ENCODE measurements at regions not wholly inside any gene's neighbourhood (a gene's known extent, or its start where the extent isn't known, plus 50 kb on each side); places are given as distances from the start of the nearest gene placed in this dataset.
"Not testable (repeated sequence)": the region's sequence is repeated elsewhere in the genome, so short reads cannot be mapped to it uniquely, and the experiment has no call there.

DNA sequence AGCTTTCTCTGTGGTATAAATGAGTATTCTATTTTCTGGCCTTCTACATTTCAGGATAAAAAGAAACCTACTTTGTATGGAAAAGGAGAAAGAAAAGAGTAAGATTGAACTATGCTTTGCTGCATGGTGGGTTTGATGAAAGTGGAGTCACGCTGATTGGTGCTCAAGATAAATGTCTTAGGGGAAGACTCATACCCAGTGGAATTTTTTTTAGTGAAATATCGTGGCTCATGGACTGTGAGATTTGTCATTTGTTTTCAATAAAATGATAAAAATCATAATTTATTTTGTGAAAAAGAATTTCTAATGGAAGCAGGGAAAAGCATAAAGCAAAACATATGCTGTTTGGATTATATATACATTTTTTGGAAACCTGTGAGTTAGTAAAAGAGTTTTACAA is 292.5 kb downstream of the ZPLD1 start:
- intact Hi-C loops (cut with DNase I), result no loop called here
- no peak for FAIRE-seq
- H3K27ac ChIP-seq (ENCODE audit: low read depth in 2 of 2, low read length in 2 of 2), result no peak overlapping the region
- H3K36me3 ChIP-seq (ENCODE audit: control insufficient read depth in 2 of 3, insufficient read depth in 3 of 3, low read length in 3 of 3), result no peaks in the 10 kb centered on the region
- H3K9ac ChIP-seq (ENCODE audit: low read length in 3 of 3), result no peak overlapping the region
- H3K4me3 ChIP-seq (ENCODE audit: low read length in 3 of 3), result no peak overlapping the region
- no peaks in the 10 kb centered on the region for H3K9me3 ChIP-seq (ENCODE audit: control insufficient read depth in 2 of 3, insufficient read depth in 1 of 3, low read length in 3 of 3)
- TF ChIP-seq, protein P1, sequence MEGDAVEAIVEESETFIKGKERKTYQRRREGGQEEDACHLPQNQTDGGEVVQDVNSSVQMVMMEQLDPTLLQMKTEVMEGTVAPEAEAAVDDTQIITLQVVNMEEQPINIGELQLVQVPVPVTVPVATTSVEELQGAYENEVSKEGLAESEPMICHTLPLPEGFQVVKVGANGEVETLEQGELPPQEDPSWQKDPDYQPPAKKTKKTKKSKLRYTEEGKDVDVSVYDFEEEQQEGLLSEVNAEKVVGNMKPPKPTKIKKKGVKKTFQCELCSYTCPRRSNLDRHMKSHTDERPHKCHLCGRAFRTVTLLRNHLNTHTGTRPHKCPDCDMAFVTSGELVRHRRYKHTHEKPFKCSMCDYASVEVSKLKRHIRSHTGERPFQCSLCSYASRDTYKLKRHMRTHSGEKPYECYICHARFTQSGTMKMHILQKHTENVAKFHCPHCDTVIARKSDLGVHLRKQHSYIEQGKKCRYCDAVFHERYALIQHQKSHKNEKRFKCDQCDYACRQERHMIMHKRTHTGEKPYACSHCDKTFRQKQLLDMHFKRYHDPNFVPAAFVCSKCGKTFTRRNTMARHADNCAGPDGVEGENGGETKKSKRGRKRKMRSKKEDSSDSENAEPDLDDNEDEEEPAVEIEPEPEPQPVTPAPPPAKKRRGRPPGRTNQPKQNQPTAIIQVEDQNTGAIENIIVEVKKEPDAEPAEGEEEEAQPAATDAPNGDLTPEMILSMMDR (IDR thresholded peaks at IDR 0.05; ENCODE audit: borderline replicate concordance, extremely low read depth, insufficient read depth), result no peak
- DNase-seq, result no peak
- H3K27me3 ChIP-seq (ENCODE audit: control insufficient read depth, insufficient read depth, low read length), result no peaks in the 10 kb centered on the region
- H3K4me1 ChIP-seq (ENCODE audit: control insufficient read depth in 2 of 3, insufficient read depth in 2 of 3, low read depth in 1 of 3, low read length in 3 of 3), result no peaks in the 10 kb centered on the region

DNA sequence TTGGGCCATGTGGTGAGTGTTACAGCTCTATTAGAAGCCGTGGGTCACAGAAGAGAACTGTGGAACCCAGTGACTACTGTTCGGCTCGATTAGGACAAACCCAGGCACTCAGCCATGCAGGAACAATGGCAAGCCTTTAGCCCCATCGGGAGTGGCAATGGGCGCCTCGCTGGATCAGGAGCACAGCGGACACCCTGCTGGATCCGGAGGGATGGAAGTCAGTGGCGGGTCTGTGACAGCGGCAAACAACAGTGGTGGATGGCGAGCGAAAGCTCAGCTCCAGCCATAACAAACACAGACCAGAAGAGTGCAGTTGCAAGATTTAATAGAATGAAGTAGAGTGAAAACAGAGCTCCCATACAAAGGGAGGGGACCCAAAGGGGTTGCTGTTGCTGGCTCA is 297.8 kb downstream of the ZPLD1 start:
- not testable (repeated sequence) for FAIRE-seq

DNA sequence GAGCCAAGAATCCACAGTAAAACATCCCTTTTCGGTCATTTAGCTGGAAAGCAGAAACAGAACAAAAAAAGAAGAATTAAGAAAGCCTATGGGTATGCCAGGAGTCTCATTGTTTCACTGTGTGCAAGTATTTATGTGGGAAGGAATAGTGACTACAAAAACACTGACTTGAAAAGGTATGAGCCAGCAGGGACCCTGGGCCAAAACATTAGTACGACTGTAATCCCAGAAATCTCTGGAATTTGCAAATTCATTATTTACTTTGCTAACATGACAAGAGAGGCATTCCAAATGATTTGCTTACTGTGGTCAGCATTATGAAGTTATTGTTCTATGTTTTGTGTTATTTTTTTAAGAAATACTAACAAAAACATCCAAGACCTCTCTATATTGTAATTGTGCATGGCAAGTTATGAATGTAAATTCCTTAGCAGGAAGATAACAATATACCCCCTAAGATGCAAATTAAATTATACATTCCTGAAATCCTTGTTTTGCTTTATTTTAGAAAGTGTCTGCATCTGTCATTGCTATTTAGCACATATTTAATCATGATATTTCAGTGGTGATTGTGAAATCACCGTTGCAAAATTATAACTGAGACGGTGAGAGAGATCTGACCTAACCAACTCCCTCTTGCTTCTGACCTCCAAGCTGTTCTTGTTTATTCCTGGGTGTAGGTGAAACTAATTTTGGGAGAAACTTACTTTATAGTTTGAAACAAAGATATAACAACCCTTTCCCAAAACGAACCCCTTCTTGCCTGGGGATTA is 299.2 kb downstream of the ZPLD1 start:
- FAIRE-seq, result no peak
- intact Hi-C loops (cut with DNase I), result no loop called here

More for the DNA sequence above, 297.8 kb downstream of the ZPLD1 start:
- H3K36me3 ChIP-seq (ENCODE audit: control insufficient read depth in 2 of 3, insufficient read depth in 3 of 3, low read length in 3 of 3); H3K27me3 ChIP-seq (ENCODE audit: control insufficient read depth, insufficient read depth, low read length); H3K9me3 ChIP-seq (ENCODE audit: control insufficient read depth in 2 of 3, insufficient read depth in 1 of 3, low read length in 3 of 3); H3K4me1 ChIP-seq (ENCODE audit: control insufficient read depth in 2 of 3, insufficient read depth in 2 of 3, low read depth in 1 of 3, low read length in 3 of 3); intact Hi-C loops (cut with DNase I); H3K4me3 ChIP-seq (ENCODE audit: low read length in 3 of 3); H3K27ac ChIP-seq (ENCODE audit: low read depth in 2 of 2, low read length in 2 of 2); DNase-seq; H3K9ac ChIP-seq (ENCODE audit: low read length in 3 of 3): not testable (repeated sequence)

DNA sequence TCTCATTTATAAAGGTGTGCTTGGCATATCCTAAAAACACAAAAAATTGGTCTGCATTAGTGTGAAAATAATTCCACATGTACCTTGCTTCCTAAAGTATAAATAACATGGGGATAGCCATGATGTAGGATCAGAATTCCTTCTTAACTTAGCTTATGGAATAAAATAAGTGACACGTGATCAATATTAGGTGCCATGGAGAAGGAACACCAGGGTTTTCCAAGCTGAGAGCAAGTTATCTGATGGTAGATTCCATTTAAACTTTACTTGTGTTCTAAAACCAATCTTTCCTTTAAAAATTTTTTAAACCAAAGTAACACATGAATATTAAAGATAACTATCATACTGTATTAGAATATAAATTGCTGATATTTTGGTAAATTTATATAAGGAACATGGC is 300.5 kb downstream of the ZPLD1 start:
- H3K4me3 ChIP-seq (ENCODE audit: low read length in 3 of 3), result no peak overlapping the region
- FAIRE-seq, result no peak
- DNase-seq, result no peak
- intact Hi-C loops (cut with DNase I), result no loop called here
- H3K36me3 ChIP-seq (ENCODE audit: control insufficient read depth in 2 of 3, insufficient read depth in 3 of 3, low read length in 3 of 3), result no peaks in the 10 kb centered on the region
- H3K27ac ChIP-seq (ENCODE audit: low read depth in 2 of 2, low read length in 2 of 2), result no peak overlapping the region
- H3K9ac ChIP-seq (ENCODE audit: low read length in 3 of 3), result no peak overlapping the region
- H3K9me3 ChIP-seq (ENCODE audit: control insufficient read depth in 2 of 3, insufficient read depth in 1 of 3, low read length in 3 of 3), result no peaks in the 10 kb centered on the region
- no peaks in the 10 kb centered on the region for H3K4me1 ChIP-seq (ENCODE audit: control insufficient read depth in 2 of 3, insufficient read depth in 2 of 3, low read depth in 1 of 3, low read length in 3 of 3)
- TF ChIP-seq, protein P1 (IDR thresholded peaks at IDR 0.05; ENCODE audit: borderline replicate concordance, extremely low read depth, insufficient read depth), result no peak
- no peaks in the 10 kb centered on the region for H3K27me3 ChIP-seq (ENCODE audit: control insufficient read depth, insufficient read depth, low read length)

More for the DNA sequence above, 299.2 kb downstream of the ZPLD1 start:
- no peak overlapping the region for H3K27ac ChIP-seq (ENCODE audit: low read depth in 2 of 2, low read length in 2 of 2)
- no peaks in the 10 kb centered on the region for H3K9me3 ChIP-seq (ENCODE audit: control insufficient read depth in 2 of 3, insufficient read depth in 1 of 3, low read length in 3 of 3)
- DNase-seq, result no peak
- H3K27me3 ChIP-seq (ENCODE audit: control insufficient read depth, insufficient read depth, low read length), result no peaks in the 10 kb centered on the region
- TF ChIP-seq, protein P1 (IDR thresholded peaks at IDR 0.05; ENCODE audit: borderline replicate concordance, extremely low read depth, insufficient read depth), result no peak
- H3K4me3 ChIP-seq (ENCODE audit: low read length in 3 of 3), result no peak overlapping the region
- H3K9ac ChIP-seq (ENCODE audit: low read length in 3 of 3), result no peak overlapping the region
- H3K36me3 ChIP-seq (ENCODE audit: control insufficient read depth in 2 of 3, insufficient read depth in 3 of 3, low read length in 3 of 3), result no peaks in the 10 kb centered on the region
- no peaks in the 10 kb centered on the region for H3K4me1 ChIP-seq (ENCODE audit: control insufficient read depth in 2 of 3, insufficient read depth in 2 of 3, low read depth in 1 of 3, low read length in 3 of 3)
